Smooth muscle cell (in vitro differentiated cells): ENCODE measurements at regions not wholly inside any gene's neighbourhood (a gene's known extent, or its start where the extent isn't known, plus 50 kb on each side); places are given as distances from the start of the nearest gene placed in this dataset.

Source experiments
- DNase-seq: peaks from one replicate; lab custom pipeline; 2025; ENCODE audit not compliant: unreplicated experiment; lab: John Stamatoyannopoulos, UW
- H2AFZ ChIP-seq: fragments of 200-600 bp; sonication (generic); 2 replicates; pipeline ENCODE4 v1.6.0; 2016; ENCODE audit warnings: antibody characterized with exemption, low read depth, mild to moderate bottlenecking
- H3F3A ChIP-seq: fragments of 200-600 bp; sonication (generic); 2 replicates; pipeline ENCODE4 v1.6.0; 2017; ENCODE audit warnings: antibody characterized with exemption, low read depth
- H3K27ac ChIP-seq: fragments of 200-600 bp; sonication (generic); 2 replicates; pipeline ENCODE4 v1.5.1; 2016; ENCODE audit warnings: low read depth, mild to moderate bottlenecking
- H3K27me3 ChIP-seq: fragments of 200-600 bp; sonication (generic); 2 replicates; pipeline ENCODE4 v1.6.1; 2016; ENCODE audit warnings: low read depth, mild to moderate bottlenecking
- H3K36me3 ChIP-seq: fragments of 200-600 bp; sonication (generic); 2 replicates; pipeline ENCODE4 v1.5.1; 2016; ENCODE audit warnings: low read depth
- H3K4me1 ChIP-seq: fragments of 200-600 bp; sonication (generic); 2 replicates; pipeline ENCODE4 v1.5.1; 2016; ENCODE audit warnings: low read depth
- H3K4me2 ChIP-seq: fragments of 200-600 bp; sonication (generic); 2 replicates; pipeline ENCODE4 v1.6.0; 2016; ENCODE audit warnings: mild to moderate bottlenecking
- H3K4me3 ChIP-seq: fragments of 200-600 bp; sonication (generic); 2 replicates; pipeline ENCODE4 v1.5.1; 2016; ENCODE audit warnings: mild to moderate bottlenecking
- H3K79me2 ChIP-seq: fragments of 200-600 bp; sonication (generic); 2 replicates; pipeline ENCODE4 v1.6.0; 2016; ENCODE audit warnings: low read depth, mild to moderate bottlenecking
- H3K9ac ChIP-seq: fragments of 200-600 bp; sonication (generic); 2 replicates; pipeline ENCODE4 v1.6.0; 2016; ENCODE audit warnings: low read depth
- H3K9me3 ChIP-seq: fragments of 200-600 bp; sonication (generic); replicated peaks from 2 replicates; pipeline ENCODE4 v1.5.1; 2016; ENCODE audit warnings: low read depth
- H4K20me1 ChIP-seq: fragments of 200-600 bp; sonication (generic); 2 replicates; pipeline ENCODE4 v1.6.0; 2016; ENCODE audit warnings: low read depth
- WGBS: methylation state at CpG from one replicate; pipeline ENCODE4 v1.1.7; 2016; ENCODE audit warnings: low lambda C conversion rate; 5-methylcytosine and 5-hydroxymethylcytosine counted together
- TF ChIP-seq, protein P1 (sequence below): fragments of 200-600 bp; sonication (generic); IDR thresholded peaks from 2 replicates; pipeline ENCODE4 v1.5.1; 2017; ENCODE audit warnings: borderline replicate concordance, mild to moderate bottlenecking, antibody characterized with exemption; ENCODE audit not compliant: insufficient read depth, poor library complexity, severe bottlenecking

DNA sequence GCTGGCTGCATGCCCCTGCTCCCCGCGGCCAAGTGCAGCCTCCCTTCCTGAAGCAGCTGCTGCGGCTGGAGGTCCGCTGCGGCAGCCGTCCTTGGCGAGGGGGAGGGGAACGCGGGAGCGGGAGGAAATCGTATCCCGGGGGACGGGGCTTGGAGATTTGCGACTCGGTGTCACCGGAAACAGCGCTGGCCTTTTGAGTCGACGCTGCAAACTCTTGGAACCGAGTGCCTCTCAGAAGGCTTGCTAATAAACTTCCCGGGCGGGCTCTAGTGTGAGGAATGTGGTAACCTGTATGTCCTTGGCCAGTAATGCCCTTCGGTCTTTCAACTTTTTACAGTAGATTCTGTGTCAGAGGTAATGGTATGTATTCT is 82.7 kb downstream of the PTPDC1 start:
- Histone ChIP-seq H3K4me3 (peak overlapping the region; percentile 88), H4K20me1 (peaks cover 51% of the 10 kb centered on the region), H3K36me3 (no peaks in the 10 kb centered on the region), H3K79me2 (peaks cover 49% of the 10 kb centered on the region), H3K27ac (peak overlapping the region; percentile 100), H3K27me3 (no peaks in the 10 kb centered on the region), H3F3A (peaks cover 4% of the 10 kb centered on the region), H3K9ac (peak overlapping the region; percentile 80), H3K4me2 (peak overlapping the region; percentile 92), H3K9me3 (no peaks in the 10 kb centered on the region), H3K4me1 (peaks cover 27% of the 10 kb centered on the region), H2AFZ (no peak overlapping the region)
- TF ChIP-seq, protein P1, sequence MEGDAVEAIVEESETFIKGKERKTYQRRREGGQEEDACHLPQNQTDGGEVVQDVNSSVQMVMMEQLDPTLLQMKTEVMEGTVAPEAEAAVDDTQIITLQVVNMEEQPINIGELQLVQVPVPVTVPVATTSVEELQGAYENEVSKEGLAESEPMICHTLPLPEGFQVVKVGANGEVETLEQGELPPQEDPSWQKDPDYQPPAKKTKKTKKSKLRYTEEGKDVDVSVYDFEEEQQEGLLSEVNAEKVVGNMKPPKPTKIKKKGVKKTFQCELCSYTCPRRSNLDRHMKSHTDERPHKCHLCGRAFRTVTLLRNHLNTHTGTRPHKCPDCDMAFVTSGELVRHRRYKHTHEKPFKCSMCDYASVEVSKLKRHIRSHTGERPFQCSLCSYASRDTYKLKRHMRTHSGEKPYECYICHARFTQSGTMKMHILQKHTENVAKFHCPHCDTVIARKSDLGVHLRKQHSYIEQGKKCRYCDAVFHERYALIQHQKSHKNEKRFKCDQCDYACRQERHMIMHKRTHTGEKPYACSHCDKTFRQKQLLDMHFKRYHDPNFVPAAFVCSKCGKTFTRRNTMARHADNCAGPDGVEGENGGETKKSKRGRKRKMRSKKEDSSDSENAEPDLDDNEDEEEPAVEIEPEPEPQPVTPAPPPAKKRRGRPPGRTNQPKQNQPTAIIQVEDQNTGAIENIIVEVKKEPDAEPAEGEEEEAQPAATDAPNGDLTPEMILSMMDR, result no peak
- under 1% methylated on average over 14 of the region's 23 CpGs for WGBS
- no peak for DNase-seq

DNA sequence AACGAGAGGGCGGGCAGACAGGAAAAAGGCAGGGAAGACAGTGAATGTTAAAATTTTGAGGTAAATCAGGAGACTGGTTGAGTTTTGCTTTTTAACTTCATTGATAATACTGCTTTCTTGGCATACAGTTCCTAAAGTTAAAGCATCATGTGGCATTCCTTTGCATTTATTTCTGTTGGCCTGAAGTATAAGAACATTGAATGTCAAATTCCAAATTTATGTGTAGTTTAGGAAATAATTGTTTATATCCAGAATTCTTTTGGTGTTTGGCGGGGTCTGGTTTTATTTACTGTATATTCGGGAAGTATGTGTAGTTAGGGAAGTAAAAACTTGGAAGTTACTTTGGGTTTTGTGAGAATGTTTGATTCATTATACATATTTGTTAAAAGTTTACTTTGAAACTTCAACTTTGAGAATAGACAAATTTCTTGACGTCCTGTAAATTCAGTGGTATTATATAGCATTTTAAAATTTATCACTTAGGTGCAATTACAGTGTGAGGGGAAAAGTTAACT is 83.2 kb downstream of the PTPDC1 start:
- Histone ChIP-seq H3K27me3 (no peaks in the 10 kb centered on the region), H3K4me3 (peak overlapping the region; percentile 88), H3K9me3 (no peaks in the 10 kb centered on the region), H3K36me3 (no peaks in the 10 kb centered on the region), H2AFZ (no peak overlapping the region), H3K9ac (peak overlapping the region; percentile 80), H4K20me1 (peaks cover 56% of the 10 kb centered on the region), H3K27ac (peak overlapping the region; percentile 100), H3K4me1 (peaks cover 27% of the 10 kb centered on the region), H3K4me2 (peak overlapping the region; percentile 92), H3K79me2 (peaks cover 54% of the 10 kb centered on the region), H3F3A (peaks cover 4% of the 10 kb centered on the region)
- TF ChIP-seq, protein P1, result no peak
- no peak for DNase-seq
- WGBS, result 0% methylated on average over 5 of the region's 5 CpGs

DNA sequence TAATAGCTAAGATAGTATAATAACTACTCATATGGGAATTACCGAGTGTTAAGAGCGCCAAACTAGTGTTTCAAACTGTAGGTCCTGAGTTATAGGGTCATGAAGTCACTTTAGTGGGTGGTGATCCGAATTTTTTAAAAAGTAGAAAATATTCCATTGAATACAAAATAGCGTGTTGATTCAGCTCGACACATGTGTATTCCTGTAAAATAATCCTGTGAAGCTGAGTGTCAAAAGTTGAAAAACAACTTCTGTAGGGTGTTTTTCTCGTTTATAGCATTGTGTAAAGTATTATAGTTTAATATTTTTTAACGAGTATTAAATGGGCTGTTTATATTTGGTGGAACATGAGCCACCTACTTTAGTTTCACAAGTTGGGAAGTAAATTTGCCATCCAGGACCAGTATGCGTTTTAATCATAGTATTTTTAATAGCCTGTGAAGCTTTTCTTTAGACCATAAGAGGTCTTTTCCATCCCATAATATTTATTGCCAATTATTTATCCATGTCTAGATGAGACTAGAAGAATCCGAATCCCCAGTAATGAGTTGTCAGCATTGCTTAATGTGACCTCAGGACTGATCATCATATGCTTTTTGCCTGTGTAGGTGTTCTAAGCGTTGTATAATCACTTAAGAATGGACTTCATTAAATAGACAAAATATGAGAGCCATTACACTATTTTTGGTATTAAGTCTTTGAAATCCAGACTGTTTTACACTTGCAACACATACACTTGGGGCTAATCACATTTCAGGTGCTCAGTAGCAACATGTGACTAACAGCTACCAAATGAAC is 84.1 kb downstream of the PTPDC1 start:
- TF ChIP-seq, protein P1, result no peak
- H3K4me3 ChIP-seq, result peak overlapping the region; percentile 88
- H3K9me3 ChIP-seq, result no peaks in the 10 kb centered on the region
- H3K27ac ChIP-seq, result peak overlapping the region; percentile 100
- no peaks in the 10 kb centered on the region for H3K27me3 ChIP-seq
- H2AFZ ChIP-seq, result no peak overlapping the region
- peaks cover 27% of the 10 kb centered on the region for H3K4me1 ChIP-seq
- DNase-seq, result no peak
- 33% methylated on average over 10 of the region's 10 CpGs for WGBS
- H4K20me1 ChIP-seq, result peaks cover 66% of the 10 kb centered on the region
- H3K79me2 ChIP-seq, result peaks cover 64% of the 10 kb centered on the region
- H3F3A ChIP-seq, result peaks cover 4% of the 10 kb centered on the region
- peak overlapping the region; percentile 80 for H3K9ac ChIP-seq
- H3K36me3 ChIP-seq, result no peaks in the 10 kb centered on the region
- peak overlapping the region; percentile 92 for H3K4me2 ChIP-seq
